Lower lobe of right lung (tissue), 2 donors: ENCODE measurements at regions not wholly inside any gene's neighbourhood (a gene's known extent, or its start where the extent isn't known, plus 50 kb on each side); places are given as distances from the start of the nearest gene placed in this dataset.

ENCODE experiments used
- ATAC-seq, 2 donors: fragments of 200-7000 bp; cut with Tn5 transposase; one replicate each; pipeline ENCODE4 v1.9.1; 2020 to 2022; ENCODE audit warnings: mild to moderate bottlenecking in 2 of 2, moderate library complexity in 2 of 2
- DNase-seq: peaks from one replicate; pipeline ENCODE4 v3.0.0-alpha.2; 2020
- H3K27ac ChIP-seq: fragments of 200-600 bp; one replicate; pipeline ENCODE4 v1.8.0; 2022
- H3K27me3 ChIP-seq: fragments of 200-600 bp; one replicate; pipeline ENCODE4 v1.8.0; 2022; ENCODE audit warnings: low read depth
- H3K36me3 ChIP-seq: fragments of 200-600 bp; one replicate; pipeline ENCODE4 v1.8.0; 2022; ENCODE audit warnings: mild to moderate bottlenecking
- H3K4me1 ChIP-seq: fragments of 200-600 bp; one replicate; pipeline ENCODE4 v1.8.0; 2022
- H3K4me3 ChIP-seq: fragments of 200-600 bp; one replicate; pipeline ENCODE4 v1.8.0; 2022; ENCODE audit warnings: mild to moderate bottlenecking
- H3K9me3 ChIP-seq: fragments of 200-600 bp; one replicate; pipeline ENCODE4 v1.8.0; 2022
- intact Hi-C: fragments of 100-400 bp; cut with DNase I; formaldehyde crosslinking; loops from one replicate; pipeline ENCODE4 v1.11.0; 2022
- TF ChIP-seq, protein P1 (sequence below): fragments of 200-600 bp; IDR thresholded peaks from one replicate; pipeline ENCODE4 v1.8.0; 2022; ENCODE audit warnings: antibody characterized with exemption, mild to moderate bottlenecking
- donor health status: DM: no; HTN: yes; CAD: no; lungs with severe emphysema.

GRCh38 chr11:28820296-28820989 lies 712.3 kb downstream of the METTL15 start:
- intact Hi-C loops = no loop called here
- DNase-seq (no peak), ATAC-seq (no peak)
- H3K9me3 ChIP-seq = no peaks in the 10 kb centered on the region
- no peaks in the 10 kb centered on the region for H3K4me1 ChIP-seq
- no peak overlapping the region for H3K27ac ChIP-seq
- H3K27me3 ChIP-seq = no peaks in the 10 kb centered on the region
- no peaks in the 10 kb centered on the region for H3K36me3 ChIP-seq
- no peak overlapping the region for H3K4me3 ChIP-seq
- TF ChIP-seq, protein P1, sequence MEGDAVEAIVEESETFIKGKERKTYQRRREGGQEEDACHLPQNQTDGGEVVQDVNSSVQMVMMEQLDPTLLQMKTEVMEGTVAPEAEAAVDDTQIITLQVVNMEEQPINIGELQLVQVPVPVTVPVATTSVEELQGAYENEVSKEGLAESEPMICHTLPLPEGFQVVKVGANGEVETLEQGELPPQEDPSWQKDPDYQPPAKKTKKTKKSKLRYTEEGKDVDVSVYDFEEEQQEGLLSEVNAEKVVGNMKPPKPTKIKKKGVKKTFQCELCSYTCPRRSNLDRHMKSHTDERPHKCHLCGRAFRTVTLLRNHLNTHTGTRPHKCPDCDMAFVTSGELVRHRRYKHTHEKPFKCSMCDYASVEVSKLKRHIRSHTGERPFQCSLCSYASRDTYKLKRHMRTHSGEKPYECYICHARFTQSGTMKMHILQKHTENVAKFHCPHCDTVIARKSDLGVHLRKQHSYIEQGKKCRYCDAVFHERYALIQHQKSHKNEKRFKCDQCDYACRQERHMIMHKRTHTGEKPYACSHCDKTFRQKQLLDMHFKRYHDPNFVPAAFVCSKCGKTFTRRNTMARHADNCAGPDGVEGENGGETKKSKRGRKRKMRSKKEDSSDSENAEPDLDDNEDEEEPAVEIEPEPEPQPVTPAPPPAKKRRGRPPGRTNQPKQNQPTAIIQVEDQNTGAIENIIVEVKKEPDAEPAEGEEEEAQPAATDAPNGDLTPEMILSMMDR = no peak

DNA sequence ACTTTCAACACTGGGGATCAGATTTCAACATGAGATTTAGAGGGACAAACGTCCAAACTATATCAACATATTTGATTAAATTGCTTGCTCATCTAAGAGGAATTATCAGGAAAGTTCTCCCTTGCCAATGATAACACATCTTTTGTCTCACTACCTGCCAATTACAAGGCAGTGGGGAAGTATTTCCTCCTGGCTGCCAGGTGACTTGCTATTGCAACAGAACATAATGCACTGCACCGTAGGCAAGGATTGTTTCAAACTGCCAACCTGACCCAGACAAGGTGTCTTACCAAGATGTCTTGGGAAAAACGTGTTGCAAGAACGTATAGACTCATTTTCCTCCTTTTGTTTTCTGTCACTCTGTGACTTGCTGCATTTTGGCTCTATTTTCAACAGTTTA lies 711.6 kb downstream of the METTL15 start:
- no peaks in the 10 kb centered on the region for H3K36me3 ChIP-seq
- no peak overlapping the region for H3K4me3 ChIP-seq
- H3K4me1 ChIP-seq = no peaks in the 10 kb centered on the region
- H3K27ac ChIP-seq = no peak overlapping the region
- TF ChIP-seq, protein P1 = no peak
- no peak for ATAC-seq
- no peaks in the 10 kb centered on the region for H3K27me3 ChIP-seq
- DNase-seq = no peak
- intact Hi-C loops = no loop called here
- no peaks in the 10 kb centered on the region for H3K9me3 ChIP-seq

DNA sequence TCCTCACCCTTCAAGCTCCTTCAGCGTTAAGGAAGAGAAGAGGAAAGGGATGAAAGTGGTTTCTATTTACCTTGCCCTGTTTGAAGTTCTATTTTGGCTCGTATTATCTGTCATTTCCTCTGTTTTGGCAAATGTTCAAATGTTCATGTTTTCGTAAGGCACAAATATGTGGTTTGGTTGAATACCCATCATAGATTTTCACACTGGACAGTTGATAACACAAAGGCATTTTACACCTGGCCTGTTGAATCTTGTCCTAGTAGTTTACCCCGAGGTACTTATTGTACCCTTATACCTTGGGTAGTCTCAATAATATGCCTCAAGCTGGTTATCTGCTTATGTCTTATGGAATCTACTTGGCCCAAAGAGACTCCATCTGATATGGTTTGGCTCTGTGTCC lies 706.9 kb downstream of the METTL15 start:
- Histone ChIP-seq H3K27me3 (no peaks in the 10 kb centered on the region), H3K36me3 (no peaks in the 10 kb centered on the region), H3K4me3 (no peak overlapping the region), H3K4me1 (no peaks in the 10 kb centered on the region), H3K9me3 (no peaks in the 10 kb centered on the region), H3K27ac (no peak overlapping the region)
- TF ChIP-seq, protein P1 = no peak
- ATAC-seq = no peak
- intact Hi-C loops = no loop called here
- no peak for DNase-seq

- peak in 1 of 2 donors; percentile 7 for ATAC-seq
- intact Hi-C loops = no loop called here
- peaks cover 6% of the 10 kb centered on the region for H3K9me3 ChIP-seq
- no peak overlapping the region for H3K4me3 ChIP-seq
- H3K36me3 ChIP-seq = no peaks in the 10 kb centered on the region
- H3K27ac ChIP-seq = no peak overlapping the region
- TF ChIP-seq, protein P1 = no peak
- no peaks in the 10 kb centered on the region for H3K27me3 ChIP-seq
- DNase-seq = no peak
- H3K4me1 ChIP-seq = no peaks in the 10 kb centered on the region
Observed at GRCh38 chr11:28808771-28809170, 700.6 kb downstream of the METTL15 start.

- no peak for DNase-seq
- no peaks in the 10 kb centered on the region for H3K4me1 ChIP-seq
- no peak overlapping the region for H3K27ac ChIP-seq
- H3K27me3 ChIP-seq = no peaks in the 10 kb centered on the region
- intact Hi-C loops = no loop called here
- no peak overlapping the region for H3K4me3 ChIP-seq
- ATAC-seq = no peak
- peaks cover 5% of the 10 kb centered on the region for H3K9me3 ChIP-seq
- H3K36me3 ChIP-seq = no peaks in the 10 kb centered on the region
- TF ChIP-seq, protein P1 = no peak
Observed at GRCh38 chr11:28799316-28799715, 691.1 kb downstream of the METTL15 start.
